DLD1 (cell line): ENCODE measurements at regions not wholly inside any gene's neighbourhood (a gene's known extent, or its start where the extent isn't known, plus 50 kb on each side); places are given as distances from the start of the nearest gene placed in this dataset.

ENCODE experiments used
- in situ Hi-C: cut with HindIII; loops from 2 replicates; pipeline ENCODE4 v1.10.0; 2017; ENCODE audit warnings: low sequenced_read_pairs

- in situ Hi-C loops = no loop called here
Observed at GRCh38 chr20:11230999-11231398, 557.2 kb upstream of the JAG1 start.

GRCh38 chr20:11231742-11232648, 558.2 kb upstream of the JAG1 start:
- in situ Hi-C loops = no loop called here

GRCh38 chr20:11232896-11233295, 559.1 kb upstream of the JAG1 start:
- in situ Hi-C loops = no loop called here

GRCh38 chr20:11234181-11234580, 560.4 kb upstream of the JAG1 start:
- in situ Hi-C loops = no loop called here

GRCh38 chr20:11234608-11235007, 560.8 kb upstream of the JAG1 start:
- in situ Hi-C loops = no loop called here

GRCh38 chr20:11235058-11235457, 561.3 kb upstream of the JAG1 start:
- in situ Hi-C loops = no loop called here

GRCh38 chr20:11242320-11242719, 568.5 kb upstream of the JAG1 start:
- in situ Hi-C loops = no loop called here

- in situ Hi-C loops = no loop called here
Observed at GRCh38 chr20:11245431-11245830, 571.6 kb upstream of the JAG1 start.

- in situ Hi-C loops = no loop called here
Observed at GRCh38 chr20:11246251-11246775, 572.5 kb upstream of the JAG1 start.

- in situ Hi-C loops = no loop called here
Observed at GRCh38 chr20:11247046-11248010, 573.5 kb upstream of the JAG1 start.

- in situ Hi-C loops = no loop called here
Observed at GRCh38 chr20:11248011-11248409, 574.2 kb upstream of the JAG1 start.

GRCh38 chr20:11248687-11249638, 575.2 kb upstream of the JAG1 start:
- in situ Hi-C loops = no loop called here

GRCh38 chr20:11249683-11250082, 575.9 kb upstream of the JAG1 start:
- in situ Hi-C loops = no loop called here

- in situ Hi-C loops = no loop called here
Observed at GRCh38 chr20:11252447-11252846, 578.6 kb upstream of the JAG1 start.

- in situ Hi-C loops = no loop called here
Observed at GRCh38 chr20:11255455-11255854, 581.7 kb upstream of the JAG1 start.

- in situ Hi-C loops = no loop called here
Observed at GRCh38 chr20:11255860-11256259, 582.1 kb upstream of the JAG1 start.

- in situ Hi-C loops = no loop called here
Observed at GRCh38 chr20:11260611-11261010, 586.8 kb upstream of the JAG1 start.

- in situ Hi-C loops = no loop called here
Observed at GRCh38 chr20:11261533-11262000, 587.8 kb upstream of the JAG1 start.

GRCh38 chr20:11266571-11266970, 592.8 kb upstream of the JAG1 start:
- in situ Hi-C loops = no loop called here

- in situ Hi-C loops = no loop called here
Observed at GRCh38 chr20:11267131-11267761, 593.4 kb upstream of the JAG1 start.
